ENCODE measurements at regions not wholly inside any gene's neighbourhood (a gene's known extent, or its start where the extent isn't known, plus 50 kb on each side); places are given as distances from the start of the nearest gene placed in this dataset.
"Not testable (repeated sequence)": the region's sequence is repeated elsewhere in the genome, so short reads cannot be mapped to it uniquely, and the experiment has no call there.

DNA sequence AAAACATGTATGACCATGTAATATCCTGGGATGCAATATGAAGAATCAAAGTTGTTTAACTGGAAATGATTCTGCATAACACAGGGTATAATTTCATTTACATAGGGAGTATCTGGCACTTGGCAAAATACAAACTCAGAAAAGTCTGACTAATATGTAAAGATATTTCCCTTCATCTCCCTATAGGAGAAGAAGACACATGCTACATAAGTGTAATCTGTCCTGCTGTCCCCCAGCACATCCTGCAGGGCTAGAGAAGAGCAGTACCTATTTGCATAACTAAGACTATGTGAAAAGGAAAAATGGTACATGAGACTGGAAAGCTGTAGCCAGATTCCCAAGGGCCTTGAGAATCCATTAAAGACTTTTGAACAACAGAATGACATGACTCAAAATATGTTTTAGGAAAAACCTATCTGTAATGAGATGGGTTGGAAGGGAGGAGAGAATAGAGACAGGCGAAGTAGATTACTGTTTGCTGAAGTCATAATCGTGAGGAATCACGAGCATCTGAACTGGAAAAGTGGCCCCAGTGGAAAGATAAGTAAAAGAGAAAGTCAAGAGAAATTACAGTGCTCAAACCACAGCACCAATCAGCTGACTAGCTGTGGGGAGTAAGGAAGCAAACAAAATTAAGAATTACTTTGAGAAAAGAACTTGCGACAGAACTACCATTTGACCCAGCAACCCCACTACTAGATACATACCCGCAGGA is 155.1 kb upstream of the HMGA2 start:
- TF ChIP-seq, protein P1, sequence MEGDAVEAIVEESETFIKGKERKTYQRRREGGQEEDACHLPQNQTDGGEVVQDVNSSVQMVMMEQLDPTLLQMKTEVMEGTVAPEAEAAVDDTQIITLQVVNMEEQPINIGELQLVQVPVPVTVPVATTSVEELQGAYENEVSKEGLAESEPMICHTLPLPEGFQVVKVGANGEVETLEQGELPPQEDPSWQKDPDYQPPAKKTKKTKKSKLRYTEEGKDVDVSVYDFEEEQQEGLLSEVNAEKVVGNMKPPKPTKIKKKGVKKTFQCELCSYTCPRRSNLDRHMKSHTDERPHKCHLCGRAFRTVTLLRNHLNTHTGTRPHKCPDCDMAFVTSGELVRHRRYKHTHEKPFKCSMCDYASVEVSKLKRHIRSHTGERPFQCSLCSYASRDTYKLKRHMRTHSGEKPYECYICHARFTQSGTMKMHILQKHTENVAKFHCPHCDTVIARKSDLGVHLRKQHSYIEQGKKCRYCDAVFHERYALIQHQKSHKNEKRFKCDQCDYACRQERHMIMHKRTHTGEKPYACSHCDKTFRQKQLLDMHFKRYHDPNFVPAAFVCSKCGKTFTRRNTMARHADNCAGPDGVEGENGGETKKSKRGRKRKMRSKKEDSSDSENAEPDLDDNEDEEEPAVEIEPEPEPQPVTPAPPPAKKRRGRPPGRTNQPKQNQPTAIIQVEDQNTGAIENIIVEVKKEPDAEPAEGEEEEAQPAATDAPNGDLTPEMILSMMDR (conservative IDR thresholded peaks at IDR 0.05; ENCODE audit: control insufficient read depth, insufficient read depth, low read depth, low read length): no peak
- peak; percentile 37 for DNase-seq (ENCODE audit: low read depth)
- no peak overlapping the region for H3K4me3 ChIP-seq (ENCODE audit: control insufficient read depth, low read depth, low read length)

DNA sequence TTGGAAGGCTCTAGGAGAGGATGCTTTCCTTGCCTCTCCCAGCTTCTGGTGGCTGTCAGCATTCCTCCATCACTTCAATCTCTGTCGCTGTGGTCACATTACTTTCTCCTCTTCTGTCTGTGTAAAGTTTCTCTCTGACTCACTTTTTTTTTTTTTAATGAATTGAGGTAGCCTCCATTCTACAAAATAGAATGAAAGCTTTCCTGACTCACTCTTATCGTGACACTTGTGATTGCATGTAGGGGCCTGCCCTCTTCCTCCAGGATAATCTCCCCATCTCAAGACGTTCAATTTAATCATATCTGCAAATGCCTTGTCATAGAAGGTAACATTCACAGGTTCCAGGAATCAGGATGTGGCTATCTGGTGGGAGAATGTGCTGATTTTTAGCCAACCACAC is 153.5 kb upstream of the HMGA2 start:
- TF ChIP-seq, protein P1 (conservative IDR thresholded peaks at IDR 0.05; ENCODE audit: control insufficient read depth, insufficient read depth, low read depth, low read length): no peak
- DNase-seq (ENCODE audit: low read depth): peak; percentile 28

DNA sequence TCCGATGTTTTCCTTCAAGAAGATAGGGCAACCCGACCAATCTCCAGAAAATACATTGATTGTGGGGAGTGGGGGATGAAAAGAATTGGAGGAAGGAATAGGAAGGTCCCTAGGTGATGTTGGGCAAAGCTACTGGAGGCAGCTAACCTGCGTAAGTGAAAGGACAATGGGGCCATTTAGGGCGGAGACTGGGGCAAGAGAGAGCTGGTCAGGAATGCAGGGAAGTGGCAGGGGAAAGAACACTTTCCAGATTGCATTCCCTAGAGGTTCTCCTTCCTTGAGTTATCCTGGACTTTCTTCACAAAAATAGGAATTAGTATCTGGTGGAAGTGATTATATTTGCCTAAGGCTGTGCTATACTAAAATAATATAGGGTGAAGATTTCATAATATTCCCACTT is 151.8 kb upstream of the HMGA2 start:
- H3K4me3 ChIP-seq (ENCODE audit: control insufficient read depth, low read depth, low read length): no peak overlapping the region
- no peak for DNase-seq (ENCODE audit: low read depth)
- TF ChIP-seq, protein P1 (conservative IDR thresholded peaks at IDR 0.05; ENCODE audit: control insufficient read depth, insufficient read depth, low read depth, low read length): no peak

More for the DNA sequence above, 153.5 kb upstream of the HMGA2 start:
- H3K4me3 ChIP-seq (ENCODE audit: control insufficient read depth, low read depth, low read length): no peak overlapping the region

DNA sequence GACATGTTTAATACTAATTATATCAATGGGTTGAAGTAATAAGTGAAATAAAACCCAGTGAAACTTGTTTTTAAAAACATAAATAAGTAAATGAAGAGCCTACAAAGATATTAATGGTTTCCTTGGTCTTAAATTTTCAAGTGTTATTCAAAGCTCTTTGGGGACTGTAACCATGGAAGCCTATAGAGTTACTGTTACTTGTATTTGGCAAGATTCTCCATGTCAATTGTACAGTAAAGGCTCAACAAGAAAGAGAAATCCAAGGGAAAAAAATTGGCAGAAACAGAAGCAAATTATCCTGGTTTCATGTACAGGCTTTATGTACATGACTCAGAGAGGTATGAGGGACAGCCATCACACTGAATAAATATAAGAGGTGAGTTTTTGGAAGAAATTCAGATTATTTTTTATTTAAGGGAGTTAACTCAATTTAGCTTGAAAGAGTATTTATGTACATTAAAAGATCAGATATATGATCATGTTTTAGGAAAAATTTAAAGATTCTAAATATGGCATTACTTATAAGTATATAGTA is 151.1 kb upstream of the HMGA2 start:
- no peak overlapping the region for H3K4me3 ChIP-seq (ENCODE audit: control insufficient read depth, low read depth, low read length)
- TF ChIP-seq, protein P1 (conservative IDR thresholded peaks at IDR 0.05; ENCODE audit: control insufficient read depth, insufficient read depth, low read depth, low read length): no peak
- no peak for DNase-seq (ENCODE audit: low read depth)

DNA sequence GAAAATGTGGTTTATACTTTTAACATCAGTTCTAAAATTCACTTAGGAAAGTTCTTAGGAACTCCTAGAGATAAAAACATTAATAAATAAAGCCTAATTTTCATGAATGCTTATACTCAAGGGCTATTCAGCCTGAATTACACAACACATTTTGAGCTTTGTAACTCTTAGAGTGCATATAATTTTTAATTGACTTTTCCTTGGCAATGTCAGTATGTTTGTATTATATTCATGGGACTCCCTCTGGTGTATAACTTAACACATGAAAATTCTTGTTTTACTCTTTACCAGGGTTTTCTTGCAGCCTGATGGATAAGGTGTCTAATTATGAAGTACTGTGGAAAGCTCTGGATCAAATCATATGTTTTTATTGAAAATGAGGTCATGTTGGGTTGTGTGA is 150.6 kb upstream of the HMGA2 start:
- TF ChIP-seq, protein P1 (conservative IDR thresholded peaks at IDR 0.05; ENCODE audit: control insufficient read depth, insufficient read depth, low read depth, low read length): peak; percentile 22
- peak; percentile 58 for DNase-seq (ENCODE audit: low read depth)

DNA sequence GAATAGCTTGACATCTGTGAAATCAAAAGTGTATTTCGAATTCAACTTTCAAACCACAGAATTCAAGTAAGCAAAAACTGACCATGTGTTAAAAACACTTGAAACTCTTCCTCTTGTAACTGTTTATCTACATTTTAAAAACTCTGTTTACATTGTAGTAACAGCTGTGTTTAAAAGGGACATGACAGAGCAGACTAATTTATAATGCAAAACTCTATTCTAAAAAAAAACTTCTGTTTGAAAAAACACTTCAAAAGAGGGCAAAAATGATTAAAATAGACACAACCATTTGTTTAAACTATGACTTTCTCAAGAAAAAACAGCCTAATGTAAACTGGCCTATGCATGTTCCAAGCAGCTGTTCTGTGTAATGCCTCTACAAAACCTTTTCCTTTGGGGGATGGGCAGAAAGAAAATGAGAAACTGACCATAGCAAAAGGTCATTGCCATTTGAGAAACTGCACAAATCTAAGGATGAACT is 149.1 kb upstream of the HMGA2 start:
- H3K4me3 ChIP-seq (ENCODE audit: control insufficient read depth, low read depth, low read length): no peak overlapping the region
- DNase-seq (ENCODE audit: low read depth): no peak
- TF ChIP-seq, protein P1 (conservative IDR thresholded peaks at IDR 0.05; ENCODE audit: control insufficient read depth, insufficient read depth, low read depth, low read length): no peak

More for the DNA sequence above, 150.6 kb upstream of the HMGA2 start:
- no peak overlapping the region for H3K4me3 ChIP-seq (ENCODE audit: control insufficient read depth, low read depth, low read length)

DNA sequence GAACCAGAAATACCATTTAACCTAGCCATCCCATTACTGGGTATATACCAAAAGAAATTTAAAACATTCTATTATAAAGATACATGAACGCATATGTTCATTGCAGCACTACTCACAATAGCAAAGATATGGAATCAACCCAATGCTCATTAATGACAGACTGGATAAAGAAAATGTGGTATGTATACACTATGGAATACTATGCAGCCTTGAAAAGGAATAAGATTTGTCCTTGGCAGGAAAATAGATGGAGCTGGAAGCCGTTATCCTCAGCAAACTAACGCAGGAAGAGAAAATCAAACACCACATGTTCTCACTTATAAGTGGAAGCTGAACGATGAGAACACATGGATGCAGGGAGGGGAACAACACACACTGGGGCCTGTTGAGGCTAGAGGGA is 146.1 kb upstream of the HMGA2 start:
- H3K4me3 ChIP-seq (ENCODE audit: control insufficient read depth, low read depth, low read length); DNase-seq (ENCODE audit: low read depth): not testable (repeated sequence)

Measured in fibroblast of mammary gland (primary cell).